ENCODE measurements at regions not wholly inside any gene's neighbourhood (a gene's known extent, or its start where the extent isn't known, plus 50 kb on each side); places are given as distances from the start of the nearest gene placed in this dataset.

DNA sequence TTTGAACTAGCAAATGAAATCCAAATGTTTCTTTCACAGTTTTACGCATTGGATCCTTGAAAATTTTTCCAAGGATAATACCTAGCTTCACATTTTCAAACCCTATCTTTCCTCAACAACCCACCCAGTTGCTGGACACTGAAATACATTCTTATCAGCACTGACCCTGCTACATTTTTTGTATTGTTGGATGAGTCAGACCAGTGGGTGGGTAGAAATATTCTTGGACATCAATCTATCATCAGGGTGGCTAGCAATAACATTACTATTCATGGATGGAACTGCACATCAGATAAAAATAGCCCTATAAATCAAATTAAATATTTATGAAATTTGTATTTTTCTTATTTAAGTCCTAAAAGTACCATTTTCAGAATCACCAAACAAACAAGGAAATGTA is 407.4 kb upstream of the IZUMO3 start:
- no peaks in the 10 kb centered on the region for H3K4me1 ChIP-seq (ENCODE audit: control insufficient read depth in 5 of 5, insufficient read depth in 5 of 5, low read length in 5 of 5)
- no peaks in the 10 kb centered on the region for H3K9me3 ChIP-seq (ENCODE audit: control insufficient read depth in 4 of 4, insufficient read depth in 3 of 4, low read length in 3 of 4)
- no peak overlapping the region for H3K4me3 ChIP-seq
- no peaks in the 10 kb centered on the region for H3K36me3 ChIP-seq (ENCODE audit: control insufficient read depth in 4 of 4, insufficient read depth in 4 of 4, low read length in 4 of 4)
- no peaks in the 10 kb centered on the region for H3K27me3 ChIP-seq (ENCODE audit: control insufficient read depth in 3 of 3, insufficient read depth in 3 of 3, low read length in 2 of 3)
- ATAC-seq (ENCODE audit: insufficient read depth, low FRiP score) (no peak), DNase-seq (no peak)
- WGBS, 2 donors = 92 to 99% methylated on average over 1 of the region's 1 CpG
- no peak overlapping the region for H3K9ac ChIP-seq (ENCODE audit: insufficient read depth in 1 of 2, low read length in 2 of 2)
- no peak for TF ChIP-seq CTCF (IDR thresholded peaks at IDR 0.05; ENCODE audit: control extremely low read depth, extremely low read depth)
- H3K27ac ChIP-seq (ENCODE audit: low read depth in 1 of 2, low read length in 1 of 2) = no peak overlapping the region

- Histone ChIP-seq H3K9me3 (ENCODE audit: control insufficient read depth in 4 of 4, insufficient read depth in 3 of 4, low read length in 3 of 4) (no peaks in the 10 kb centered on the region), H3K4me3 (no peak overlapping the region), H3K27me3 (ENCODE audit: control insufficient read depth in 3 of 3, insufficient read depth in 3 of 3, low read length in 2 of 3) (no peaks in the 10 kb centered on the region), H3K9ac (ENCODE audit: insufficient read depth in 1 of 2, low read length in 2 of 2) (no peak overlapping the region), H3K36me3 (ENCODE audit: control insufficient read depth in 4 of 4, insufficient read depth in 4 of 4, low read length in 4 of 4) (no peaks in the 10 kb centered on the region), H3K4me1 (ENCODE audit: control insufficient read depth in 5 of 5, insufficient read depth in 5 of 5, low read length in 5 of 5) (no peaks in the 10 kb centered on the region), H3K27ac (ENCODE audit: low read depth in 1 of 2, low read length in 1 of 2) (no peak overlapping the region)
- no peak for ATAC-seq (ENCODE audit: insufficient read depth, low FRiP score)
- 72 to 80% methylated on average over 5 of the region's 5 CpGs for WGBS, 2 donors
- no peak for DNase-seq
- no peak for TF ChIP-seq CTCF (IDR thresholded peaks at IDR 0.05; ENCODE audit: control extremely low read depth, extremely low read depth)
Measured at GRCh38 chr9:24939109-24939850, 393.6 kb upstream of the IZUMO3 start.

DNA sequence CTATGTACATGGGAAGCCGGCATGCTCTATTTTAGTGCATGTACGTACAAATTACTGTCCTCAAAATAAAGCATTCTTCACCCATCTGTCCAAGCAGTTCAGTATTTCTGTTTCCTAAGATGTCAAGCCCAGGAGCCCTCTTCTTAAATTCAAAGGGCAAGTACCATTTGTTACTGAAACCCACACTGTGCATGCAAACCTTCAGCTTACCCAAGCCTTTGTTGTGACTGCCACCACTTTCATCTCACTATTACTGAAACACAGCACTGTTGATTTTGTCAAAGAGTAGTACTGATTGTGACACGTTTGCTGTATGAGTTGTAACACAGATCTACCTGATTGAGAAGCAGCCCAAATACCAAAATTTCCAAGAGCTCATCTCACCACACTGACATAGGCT is 390.4 kb upstream of the IZUMO3 start:
- no peak overlapping the region for H3K4me3 ChIP-seq
- no peaks in the 10 kb centered on the region for H3K27me3 ChIP-seq (ENCODE audit: control insufficient read depth in 3 of 3, insufficient read depth in 3 of 3, low read length in 2 of 3)
- no peaks in the 10 kb centered on the region for H3K4me1 ChIP-seq (ENCODE audit: control insufficient read depth in 5 of 5, insufficient read depth in 5 of 5, low read length in 5 of 5)
- 75% methylated on average over 3 of the region's 3 CpGs for WGBS, 2 donors
- H3K9ac ChIP-seq (ENCODE audit: insufficient read depth in 1 of 2, low read length in 2 of 2) = no peak overlapping the region
- no peaks in the 10 kb centered on the region for H3K36me3 ChIP-seq (ENCODE audit: control insufficient read depth in 4 of 4, insufficient read depth in 4 of 4, low read length in 4 of 4)
- H3K9me3 ChIP-seq (ENCODE audit: control insufficient read depth in 4 of 4, insufficient read depth in 3 of 4, low read length in 3 of 4) = no peaks in the 10 kb centered on the region
- DNase-seq (no peak), ATAC-seq (ENCODE audit: insufficient read depth, low FRiP score) (no peak)
- TF ChIP-seq CTCF (IDR thresholded peaks at IDR 0.05; ENCODE audit: control extremely low read depth, extremely low read depth) = no peak
- no peak overlapping the region for H3K27ac ChIP-seq (ENCODE audit: low read depth in 1 of 2, low read length in 1 of 2)

DNA sequence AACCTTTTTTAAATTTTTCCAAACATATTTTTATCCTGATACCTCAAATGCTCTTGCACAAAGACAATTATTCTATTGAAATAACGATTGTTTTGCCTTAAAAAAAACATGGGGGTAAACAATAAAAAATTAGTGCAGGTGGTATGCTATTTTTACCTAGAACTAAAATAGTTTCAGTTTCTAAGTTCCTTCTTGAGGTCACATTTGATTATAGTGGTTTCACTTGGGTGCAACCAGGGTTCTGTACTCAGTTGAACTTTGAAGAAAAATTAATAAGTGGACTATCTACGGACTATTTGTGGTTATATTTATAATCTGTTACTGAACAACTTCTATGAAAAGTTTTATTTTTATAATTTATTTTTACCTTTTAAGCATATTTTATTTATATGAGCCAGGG is 387.1 kb upstream of the IZUMO3 start:
- Histone ChIP-seq H3K4me3 (no peak overlapping the region), H3K4me1 (ENCODE audit: control insufficient read depth in 5 of 5, insufficient read depth in 5 of 5, low read length in 5 of 5) (no peaks in the 10 kb centered on the region), H3K9ac (ENCODE audit: insufficient read depth in 1 of 2, low read length in 2 of 2) (no peak overlapping the region), H3K27ac (ENCODE audit: low read depth in 1 of 2, low read length in 1 of 2) (no peak overlapping the region), H3K27me3 (ENCODE audit: control insufficient read depth in 3 of 3, insufficient read depth in 3 of 3, low read length in 2 of 3) (no peaks in the 10 kb centered on the region), H3K36me3 (ENCODE audit: control insufficient read depth in 4 of 4, insufficient read depth in 4 of 4, low read length in 4 of 4) (no peaks in the 10 kb centered on the region), H3K9me3 (ENCODE audit: control insufficient read depth in 4 of 4, insufficient read depth in 3 of 4, low read length in 3 of 4) (no peaks in the 10 kb centered on the region)
- ATAC-seq (ENCODE audit: insufficient read depth, low FRiP score) = no peak
- TF ChIP-seq CTCF (IDR thresholded peaks at IDR 0.05; ENCODE audit: control extremely low read depth, extremely low read depth) = no peak
- no peak for DNase-seq
- 76 to 78% methylated on average over 2 of the region's 2 CpGs for WGBS, 2 donors

All from lung (tissue), 11 donors.